IMR-90 (cell line): ENCODE measurements at regions not wholly inside any gene's neighbourhood (a gene's known extent, or its start where the extent isn't known, plus 50 kb on each side); places are given as distances from the start of the nearest gene placed in this dataset.
A peak's percentile ranks its signal among the peaks of the same experiment; 100 is the strongest.

Source experiments
- ATAC-seq: fragments of 200-7000 bp; cut with Tn5 transposase; 2 replicates; pipeline ENCODE4 v1.9.1; 2020; ENCODE audit warnings: low read depth, mild to moderate bottlenecking, moderate library complexity
- BruUV-seq: library from RNA; stranded (reverse); fragments of 400-500 nt; replicated peaks from 2 replicates; lab custom pipeline; 2021; lab: Mats Ljungman, UMichigan
- CTCF ChIA-PET: fragments of 300-600 bp; formaldehyde crosslinking; extraction: SDS; loops from one replicate; lab custom pipeline; 2021; ENCODE audit warnings: antibody characterized with exemption; lab: Yijun Ruan, JAX
- POLR2A ChIA-PET: fragments of 300-600 bp; sonication (Branson Sonifier 250); formaldehyde crosslinking; loops from one replicate; lab custom pipeline; 2022; ENCODE audit warnings: antibody characterized with exemption; ENCODE audit not compliant: unreplicated experiment; lab: Charles Lee
- DNase-seq: peaks from one replicate; pipeline ENCODE4 v3.0.0; 2013
- H2AFZ ChIP-seq: replicated peaks from 2 replicates; pipeline ENCODE3; 2013; ENCODE audit warnings: low read length, mild to moderate bottlenecking; ENCODE audit not compliant: poor library complexity
- H2AK5ac ChIP-seq: 2 replicates; pipeline ENCODE4 v1.6.1; 2013; ENCODE audit warnings: low read depth, low read length, inconsistent platforms
- H2AK9ac ChIP-seq: replicated peaks from 2 replicates; pipeline ENCODE3; 2013; ENCODE audit warnings: mild to moderate bottlenecking, low read depth, low read length, moderate library complexity; ENCODE audit not compliant: poor library complexity
- H2BK120ac ChIP-seq: 2 replicates; pipeline ENCODE4 v1.6.1; 2013; ENCODE audit warnings: low read depth, low read length, inconsistent platforms
- H2BK15ac ChIP-seq: 3 replicates; pipeline ENCODE4 v1.6.1; 2013; ENCODE audit warnings: low read depth, low read length, inconsistent platforms
- H2BK20ac ChIP-seq: 2 replicates; pipeline ENCODE4 v1.6.1; 2013; ENCODE audit warnings: low read depth, mild to moderate bottlenecking, inconsistent platforms, low read length, moderate library complexity
- H2BK5ac ChIP-seq: 2 replicates; pipeline ENCODE4 v1.6.1; 2013; ENCODE audit warnings: mild to moderate bottlenecking, low read depth, low read length, inconsistent platforms; ENCODE audit not compliant: poor library complexity, severe bottlenecking
- H3K14ac ChIP-seq: replicated peaks from 2 replicates; pipeline ENCODE4 v1.6.1; 2013; ENCODE audit warnings: low read depth, low read length, inconsistent platforms
- H3K18ac ChIP-seq: 2 replicates; pipeline ENCODE4 v1.6.1; 2013; ENCODE audit warnings: low read depth, low read length, control low read depth
- H3K23ac ChIP-seq: 2 replicates; pipeline ENCODE4 v1.6.1; 2013; ENCODE audit warnings: low read depth, low read length, inconsistent platforms
- H3K27ac ChIP-seq: 2 replicates; pipeline ENCODE4 v1.5.1; 2013; ENCODE audit warnings: mild to moderate bottlenecking, control low read depth, low read length; ENCODE audit not compliant: insufficient read depth
- H3K27me3 ChIP-seq: 2 replicates; pipeline ENCODE4 v1.6.1; 2013; ENCODE audit warnings: low read length; ENCODE audit not compliant: control insufficient read depth, insufficient read depth
- H3K36me3 ChIP-seq: 2 replicates; pipeline ENCODE4 v1.6.1; 2013; ENCODE audit warnings: low read length, mixed read lengths; ENCODE audit not compliant: control insufficient read depth, insufficient read depth
- H3K4ac ChIP-seq: 2 replicates; pipeline ENCODE4 v1.6.1; 2013; ENCODE audit warnings: low read depth, low read length, inconsistent platforms
- H3K4me1 ChIP-seq: 2 replicates; pipeline ENCODE4 v1.6.1; 2013; ENCODE audit warnings: low read length, mixed read lengths; ENCODE audit not compliant: control insufficient read depth, insufficient read depth
- H3K4me2 ChIP-seq: 2 replicates; pipeline ENCODE4 v1.6.1; 2013; ENCODE audit warnings: low read depth, mild to moderate bottlenecking, control low read depth, low read length, moderate library complexity
- H3K4me3 ChIP-seq: 2 replicates; pipeline ENCODE4 v1.5.1; 2013; ENCODE audit warnings: low read depth, mild to moderate bottlenecking, control low read depth, low read length, moderate library complexity; ENCODE audit not compliant: insufficient read depth
- H3K56ac ChIP-seq: 2 replicates; pipeline ENCODE4 v1.6.1; 2013; ENCODE audit warnings: low read length, inconsistent platforms; ENCODE audit not compliant: insufficient read depth; ENCODE audit errors: extremely low read depth
- H3K79me1 ChIP-seq, 2 experiments: 2 replicates each; pipeline ENCODE4 v1.6.1; 2013; ENCODE audit warnings: low read length in 2 of 2, inconsistent platforms in 1 of 2, low read depth in 1 of 2
- H3K9ac ChIP-seq: 2 replicates; pipeline ENCODE4 v1.6.1; 2013; ENCODE audit warnings: low read depth, low read length, control low read depth
- H3K9me1 ChIP-seq: 2 replicates; pipeline ENCODE4 v1.6.1; 2013; ENCODE audit warnings: low read length, inconsistent platforms; ENCODE audit not compliant: insufficient read depth
- H3K9me3 ChIP-seq: 2 replicates; pipeline ENCODE4 v1.6.1; 2013; ENCODE audit warnings: low read length; ENCODE audit not compliant: control insufficient read depth, insufficient read depth
- H4K20me1 ChIP-seq: 2 replicates; pipeline ENCODE4 v1.6.1; 2013; ENCODE audit warnings: low read length, inconsistent platforms; ENCODE audit not compliant: insufficient read depth
- H4K5ac ChIP-seq: 2 replicates; pipeline ENCODE4 v1.6.1; 2013; ENCODE audit warnings: mild to moderate bottlenecking, low read depth, low read length, control low read depth
- H4K8ac ChIP-seq, 2 experiments: 2 replicates each; pipeline ENCODE4 v1.6.1; 2013; ENCODE audit warnings: low read depth in 2 of 2, low read length in 2 of 2, control low read depth in 1 of 2, inconsistent platforms in 1 of 2
- H4K91ac ChIP-seq: 2 replicates; pipeline ENCODE4 v1.6.1; 2013; ENCODE audit warnings: low read depth, low read length, inconsistent platforms; ENCODE audit not compliant: insufficient read depth
- FOS ChIP-seq: fragments of 150-350 bp; IDR thresholded peaks from 2 replicates; pipeline ENCODE4 v1.6.1; 2016; ENCODE audit warnings: low read depth, low read length
- MAFK ChIP-seq: IDR thresholded peaks from 2 replicates; pipeline ENCODE4 v1.6.1; 2012; ENCODE audit warnings: low read depth, low read length, improper control_type of control experiment
- WGBS, 2 experiments: methylation state at CpG; one replicate each; pipeline versions ENCODE4 v1.1.5 to v1.1.7; 2013; ENCODE audit warnings: missing lambda C conversion rate in 2 of 2; ENCODE audit not compliant: insufficient read length in 1 of 2; ENCODE audit errors: extremely low coverage in 2 of 2; 5-methylcytosine and 5-hydroxymethylcytosine counted together
- dilution Hi-C: fragments of 300-500 bp; cut with HindIII; formaldehyde crosslinking; loops from one replicate; pipeline ENCODE4 v1.14.3; 2018; ENCODE audit warnings: low sequenced_read_pairs; ENCODE audit not compliant: unreplicated experiment
- in situ Hi-C: fragments of 300-500 bp; cut with MboI; formaldehyde crosslinking; loops from 3 replicates; pipeline ENCODE4 v1.14.3; 2019; ENCODE audit warnings: low sequenced_read_pairs, inconsistent platforms, mixed read lengths
- intact Hi-C: fragments of 100-400 bp; cut with micrococcal nuclease; formaldehyde crosslinking; loops from 2 replicates; pipeline ENCODE4 v1.10.0; 2022

- in situ Hi-C loops (no loop called here), dilution Hi-C loops (no loop called here), intact Hi-C loops (no loop called here)
- Histone ChIP-seq H3K4ac (no peak overlapping the region), H2BK15ac (no peak overlapping the region), H3K56ac (no peak overlapping the region), H3K9me3 (no peaks in the 10 kb centered on the region), H2BK120ac (no peak overlapping the region), H4K8ac (no peak overlapping the region), H3K23ac (no peak overlapping the region), H4K20me1 (no peaks in the 10 kb centered on the region), H3K14ac (no peak overlapping the region), H2BK20ac (no peak overlapping the region), H3K27ac (no peak overlapping the region), H4K5ac (no peak overlapping the region), H3K9me1 (no peaks in the 10 kb centered on the region), H3K36me3 (no peaks in the 10 kb centered on the region), H2AK9ac (no peak overlapping the region), H3K4me3 (no peak overlapping the region), H2AK5ac (no peak overlapping the region), H3K79me1 (no peaks in the 10 kb centered on the region), H3K9ac (no peak overlapping the region), H4K91ac (no peak overlapping the region), H3K27me3 (no peaks in the 10 kb centered on the region), H3K4me1 (no peaks in the 10 kb centered on the region), H2BK5ac (no peak overlapping the region), H2AFZ (no peak overlapping the region), H3K18ac (no peak overlapping the region), H3K4me2 (no peak overlapping the region)
- DNase-seq (no peak), ATAC-seq (no peak)
- ChIA-PET CTCF (no interaction called here), POLR2A (no interaction called here)
- no CpG with 5 or more reads among the region's 4 CpGs for WGBS, 2 experiments
- BruUV-seq: no TSS peak
- TF ChIP-seq MAFK: peak; percentile 69
- no peak for TF ChIP-seq FOS
These were observed 782.1 kb downstream of the RAPGEF2 start for GRCh38 chr4:159884989-159885388.
